Neural progenitor cell (in vitro differentiated cells): ENCODE measurements at regions not wholly inside any gene's neighbourhood (a gene's known extent, or its start where the extent isn't known, plus 50 kb on each side); places are given as distances from the start of the nearest gene placed in this dataset.

ENCODE experiments used
- CTCF ChIP-seq: fragments of 200-600 bp; sonication (generic); IDR thresholded peaks from 2 replicates; pipeline ENCODE4 v1.5.1; 2017; ENCODE audit warnings: antibody characterized with exemption, mild to moderate bottlenecking
- EZH2 ChIP-seq: fragments of 200-600 bp; sonication (generic); IDR thresholded peaks from 2 replicates; pipeline ENCODE4 v1.6.1; 2017; ENCODE audit warnings: antibody characterized with exemption, mild to moderate bottlenecking, moderate library complexity
- EZH2phosphoT487 ChIP-seq: fragments of 200-600 bp; sonication (generic); IDR thresholded peaks from 2 replicates; pipeline ENCODE4 v1.6.1; 2017; ENCODE audit warnings: antibody characterized with exemption

DNA sequence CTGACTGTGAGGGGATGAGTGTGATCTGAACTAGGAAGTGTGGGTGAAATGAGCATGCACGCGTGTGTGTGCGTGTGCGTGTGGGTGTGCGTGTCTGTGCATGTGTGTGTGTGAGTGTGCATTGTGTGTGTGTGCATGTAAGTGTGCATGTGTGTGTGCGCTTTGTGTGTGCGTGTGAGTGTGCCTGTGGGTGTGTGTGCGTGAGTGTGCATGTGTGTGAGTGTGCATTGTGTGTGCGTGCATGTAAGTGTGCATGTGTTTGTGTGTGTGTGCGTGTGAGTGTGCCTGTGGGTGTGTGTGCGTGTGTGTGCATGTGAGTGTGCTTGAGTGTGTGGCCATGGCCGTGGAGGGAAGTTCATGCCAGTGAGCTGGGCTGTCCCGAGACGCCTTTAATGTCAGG is 76.3 kb downstream of the RTP5 start:
- TF ChIP-seq CTCF = no peak
- TF ChIP-seq EZH2 = no peak
- no peak for TF ChIP-seq EZH2phosphoT487
